ENCODE measurements at regions not wholly inside any gene's neighbourhood (a gene's known extent, or its start where the extent isn't known, plus 50 kb on each side); places are given as distances from the start of the nearest gene placed in this dataset.

- no peaks in the 10 kb centered on the region for H3K79me2 ChIP-seq (ENCODE audit: low read depth)
These were observed 53.9 kb upstream of the NUDT4 start for GRCh38 chr12:93323625-93324329.

GRCh38 chr12:93325855-93326254, 51.9 kb upstream of the NUDT4 start:
- Histone ChIP-seq H3K4me2 (no peak overlapping the region), H3K36me3 (ENCODE audit: low read depth) (no peaks in the 10 kb centered on the region), H4K20me1 (ENCODE audit: insufficient read depth) (no peaks in the 10 kb centered on the region), H3K4me1 (replicated peaks; ENCODE audit: insufficient read depth) (0 out of 2 replicates have a peak, but pooled peaks cover 10% of the 10 kb centered on the region), H3K4me3 (no peak overlapping the region), H3K9me3 (ENCODE audit: insufficient read depth, low read depth) (no peaks in the 10 kb centered on the region), H3K79me2 (ENCODE audit: low read depth) (no peaks in the 10 kb centered on the region), H3K27ac (no peak overlapping the region), H2AFZ (no peak overlapping the region), H3K9me2 (ENCODE audit: insufficient read depth) (no peaks in the 10 kb centered on the region; the same call in 1 of the 2 replicates), H3K27me3 (ENCODE audit: insufficient read depth, low read depth) (no peaks in the 10 kb centered on the region), H3F3A (ENCODE audit: insufficient read depth, low read depth) (no peaks in the 10 kb centered on the region)
- no peak for TF ChIP-seq CTCF (conservative IDR thresholded peaks at IDR 0.05)
- no peak for TF ChIP-seq EZH2 (IDR thresholded peaks at IDR 0.05; ENCODE audit: low read depth)
- intact Hi-C loops (cut with micrococcal nuclease; ENCODE audit: unreplicated experiment) = no loop called here
- POLR2A ChIA-PET (ENCODE audit: unreplicated experiment) = no interaction called here
- no peak for DNase-seq
- BruUV-seq (replicated peaks) = no TSS peak
- CTCF ChIA-PET = no interaction called here

More at GRCh38 chr12:93323625-93324329, 53.9 kb upstream of the NUDT4 start:
- no TSS peak for BruUV-seq (replicated peaks)
- Histone ChIP-seq H3K4me2 (no peak overlapping the region), H3K9me3 (ENCODE audit: insufficient read depth, low read depth) (no peaks in the 10 kb centered on the region), H3K27me3 (ENCODE audit: insufficient read depth, low read depth) (no peaks in the 10 kb centered on the region), H4K20me1 (ENCODE audit: insufficient read depth) (no peaks in the 10 kb centered on the region), H3K9me2 (ENCODE audit: insufficient read depth) (no peaks in the 10 kb centered on the region), H2AFZ (no peak overlapping the region), H3K4me1 (replicated peaks; ENCODE audit: insufficient read depth) (peaks cover 10% of the 10 kb centered on the region; the same call in 1 of the 2 replicates), H3K4me3 (no peak overlapping the region), H3K27ac (no peak overlapping the region), H3F3A (ENCODE audit: insufficient read depth, low read depth) (no peaks in the 10 kb centered on the region), H3K36me3 (ENCODE audit: low read depth) (no peaks in the 10 kb centered on the region)
- TF ChIP-seq CTCF (conservative IDR thresholded peaks at IDR 0.05) = no peak
- no peak for TF ChIP-seq EZH2 (IDR thresholded peaks at IDR 0.05; ENCODE audit: low read depth)
- DNase-seq = no peak
- intact Hi-C loops (cut with micrococcal nuclease; ENCODE audit: unreplicated experiment) = no loop called here
- CTCF ChIA-PET = no interaction called here
- POLR2A ChIA-PET (ENCODE audit: unreplicated experiment) = no interaction called here
